ENCODE measurements at regions not wholly inside any gene's neighbourhood (a gene's known extent, or its start where the extent isn't known, plus 50 kb on each side); places are given as distances from the start of the nearest gene placed in this dataset.

GRCh38 chr2:4873364-4873763, 818.8 kb upstream of the SOX11 start:
- TF ChIP-seq, protein P1, sequence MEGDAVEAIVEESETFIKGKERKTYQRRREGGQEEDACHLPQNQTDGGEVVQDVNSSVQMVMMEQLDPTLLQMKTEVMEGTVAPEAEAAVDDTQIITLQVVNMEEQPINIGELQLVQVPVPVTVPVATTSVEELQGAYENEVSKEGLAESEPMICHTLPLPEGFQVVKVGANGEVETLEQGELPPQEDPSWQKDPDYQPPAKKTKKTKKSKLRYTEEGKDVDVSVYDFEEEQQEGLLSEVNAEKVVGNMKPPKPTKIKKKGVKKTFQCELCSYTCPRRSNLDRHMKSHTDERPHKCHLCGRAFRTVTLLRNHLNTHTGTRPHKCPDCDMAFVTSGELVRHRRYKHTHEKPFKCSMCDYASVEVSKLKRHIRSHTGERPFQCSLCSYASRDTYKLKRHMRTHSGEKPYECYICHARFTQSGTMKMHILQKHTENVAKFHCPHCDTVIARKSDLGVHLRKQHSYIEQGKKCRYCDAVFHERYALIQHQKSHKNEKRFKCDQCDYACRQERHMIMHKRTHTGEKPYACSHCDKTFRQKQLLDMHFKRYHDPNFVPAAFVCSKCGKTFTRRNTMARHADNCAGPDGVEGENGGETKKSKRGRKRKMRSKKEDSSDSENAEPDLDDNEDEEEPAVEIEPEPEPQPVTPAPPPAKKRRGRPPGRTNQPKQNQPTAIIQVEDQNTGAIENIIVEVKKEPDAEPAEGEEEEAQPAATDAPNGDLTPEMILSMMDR (IDR thresholded peaks at IDR 0.05): no peak
- no peak for TF ChIP-seq POLR2A (IDR thresholded peaks at IDR 0.05)

Measured in thyroid gland (tissue), 4 donors.